ENCODE measurements at regions not wholly inside any gene's neighbourhood (a gene's known extent, or its start where the extent isn't known, plus 50 kb on each side); places are given as distances from the start of the nearest gene placed in this dataset.

- no peak for DNase-seq (ENCODE audit: low spot score)
- TF ChIP-seq, protein P1, sequence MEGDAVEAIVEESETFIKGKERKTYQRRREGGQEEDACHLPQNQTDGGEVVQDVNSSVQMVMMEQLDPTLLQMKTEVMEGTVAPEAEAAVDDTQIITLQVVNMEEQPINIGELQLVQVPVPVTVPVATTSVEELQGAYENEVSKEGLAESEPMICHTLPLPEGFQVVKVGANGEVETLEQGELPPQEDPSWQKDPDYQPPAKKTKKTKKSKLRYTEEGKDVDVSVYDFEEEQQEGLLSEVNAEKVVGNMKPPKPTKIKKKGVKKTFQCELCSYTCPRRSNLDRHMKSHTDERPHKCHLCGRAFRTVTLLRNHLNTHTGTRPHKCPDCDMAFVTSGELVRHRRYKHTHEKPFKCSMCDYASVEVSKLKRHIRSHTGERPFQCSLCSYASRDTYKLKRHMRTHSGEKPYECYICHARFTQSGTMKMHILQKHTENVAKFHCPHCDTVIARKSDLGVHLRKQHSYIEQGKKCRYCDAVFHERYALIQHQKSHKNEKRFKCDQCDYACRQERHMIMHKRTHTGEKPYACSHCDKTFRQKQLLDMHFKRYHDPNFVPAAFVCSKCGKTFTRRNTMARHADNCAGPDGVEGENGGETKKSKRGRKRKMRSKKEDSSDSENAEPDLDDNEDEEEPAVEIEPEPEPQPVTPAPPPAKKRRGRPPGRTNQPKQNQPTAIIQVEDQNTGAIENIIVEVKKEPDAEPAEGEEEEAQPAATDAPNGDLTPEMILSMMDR (IDR thresholded peaks at IDR 0.05; ENCODE audit: borderline replicate concordance, control extremely low read depth, extremely low read depth, insufficient read depth, missing control alignments) = no peak
- in situ Hi-C loops (cut with MboI; ENCODE audit: low sequenced_read_pairs, unreplicated experiment) = no loop called here
Measured at GRCh38 chr7:25359471-25360059, 131.3 kb upstream of the NPVF start.

DNA sequence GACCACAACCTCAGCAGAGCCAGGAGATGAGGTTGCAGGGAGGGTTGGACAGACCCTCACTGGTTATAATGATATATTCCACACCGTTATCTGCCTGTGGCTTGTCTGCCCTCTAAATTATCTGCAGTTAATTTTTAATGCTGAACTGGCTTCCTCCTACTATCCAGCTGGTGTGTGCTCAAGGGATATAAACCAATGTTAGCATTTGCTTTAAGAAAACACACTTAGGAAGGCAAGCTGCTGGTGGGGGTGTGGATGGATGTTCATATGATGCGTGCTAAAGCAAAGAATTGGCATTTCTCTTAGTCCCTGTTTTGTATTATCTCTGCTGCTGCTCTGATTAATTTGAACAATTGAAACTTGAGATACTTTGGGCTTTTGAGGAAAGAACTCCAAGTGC lies 132.2 kb upstream of the NPVF start:
- DNase-seq (ENCODE audit: low spot score) = no peak
- in situ Hi-C loops (cut with MboI; ENCODE audit: low sequenced_read_pairs, unreplicated experiment) = no loop called here
- TF ChIP-seq, protein P1 (IDR thresholded peaks at IDR 0.05; ENCODE audit: borderline replicate concordance, control extremely low read depth, extremely low read depth, insufficient read depth, missing control alignments) = no peak

GRCh38 chr7:25361387-25361786 lies 133.1 kb upstream of the NPVF start:
- in situ Hi-C loops (cut with MboI; ENCODE audit: low sequenced_read_pairs, unreplicated experiment) = no loop called here
- TF ChIP-seq, protein P1 (IDR thresholded peaks at IDR 0.05; ENCODE audit: borderline replicate concordance, control extremely low read depth, extremely low read depth, insufficient read depth, missing control alignments) = no peak
- DNase-seq (ENCODE audit: low spot score) = no peak

GRCh38 chr7:25361863-25362262 lies 133.6 kb upstream of the NPVF start:
- in situ Hi-C loops (cut with MboI; ENCODE audit: low sequenced_read_pairs, unreplicated experiment) = no loop called here
- DNase-seq (ENCODE audit: low spot score) = no peak
- TF ChIP-seq, protein P1 (IDR thresholded peaks at IDR 0.05; ENCODE audit: borderline replicate concordance, control extremely low read depth, extremely low read depth, insufficient read depth, missing control alignments) = no peak

GRCh38 chr7:25368599-25369201 lies 140.4 kb upstream of the NPVF start:
- TF ChIP-seq, protein P1 (IDR thresholded peaks at IDR 0.05; ENCODE audit: borderline replicate concordance, control extremely low read depth, extremely low read depth, insufficient read depth, missing control alignments) = no peak
- no peak for DNase-seq (ENCODE audit: low spot score)
- in situ Hi-C loops (cut with MboI; ENCODE audit: low sequenced_read_pairs, unreplicated experiment) = no loop called here

DNA sequence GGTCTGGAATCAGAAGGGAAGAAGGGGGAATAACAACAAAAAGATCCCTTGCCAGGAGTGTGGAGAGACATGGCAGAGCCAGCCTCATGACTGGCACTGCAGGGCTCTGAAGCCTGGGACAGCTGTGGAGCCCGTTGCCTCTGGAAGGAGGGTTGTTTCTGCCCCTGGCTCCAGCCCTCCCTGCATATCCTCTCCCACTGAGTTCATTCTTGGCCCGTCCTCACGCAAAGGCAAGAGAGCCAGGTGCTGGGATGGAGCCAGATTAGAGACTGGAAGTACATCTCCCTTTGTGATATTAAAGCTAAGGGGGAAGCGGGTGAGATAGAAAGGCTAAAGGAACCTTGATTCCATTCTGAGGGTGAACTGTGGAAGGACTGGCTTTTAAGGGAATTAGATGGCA lies 141.5 kb upstream of the NPVF start:
- TF ChIP-seq, protein P1 (IDR thresholded peaks at IDR 0.05; ENCODE audit: borderline replicate concordance, control extremely low read depth, extremely low read depth, insufficient read depth, missing control alignments) = no peak
- DNase-seq (ENCODE audit: low spot score) = no peak
- in situ Hi-C loops (cut with MboI; ENCODE audit: low sequenced_read_pairs, unreplicated experiment) = no loop called here
